OCI-LY3 (cell line): ENCODE measurements at regions not wholly inside any gene's neighbourhood (a gene's known extent, or its start where the extent isn't known, plus 50 kb on each side); places are given as distances from the start of the nearest gene placed in this dataset.
"Not testable (repeated sequence)": the region's sequence is repeated elsewhere in the genome, so short reads cannot be mapped to it uniquely, and the experiment has no call there.

Experiments
- H2AFZ ChIP-seq: fragments of 200-600, 300-600 bp; shearing (Covaris generic); 2 replicates; pipeline ENCODE4 v1.6.0; 2014; ENCODE audit warnings: antibody characterized with exemption, low read depth, low read length
- H3K27ac ChIP-seq: fragments of 200-600, 300-600 bp; sonication (generic); 2 replicates; pipeline ENCODE4 v1.5.1; 2014; ENCODE audit warnings: mild to moderate bottlenecking, low read length, moderate library complexity, mixed read lengths
- H3K27me3 ChIP-seq: fragments of 200-600, 300-600 bp; sonication (generic); 2 replicates; pipeline ENCODE4 v1.6.1; 2014; ENCODE audit warnings: low read depth, low read length, mixed read lengths
- H3K36me3 ChIP-seq: fragments of 200-600, 300-600 bp; sonication (generic); replicated peaks from 2 replicates; pipeline ENCODE3; 2014; ENCODE audit warnings: low read depth, low read length, mixed read lengths
- H3K4me1 ChIP-seq: fragments of 300-600, 200-600 bp; sonication (generic); 2 replicates; pipeline ENCODE4 v1.6.1; 2014; ENCODE audit warnings: low read length, mixed read lengths
- H3K4me2 ChIP-seq: fragments of 200-600, 300-600 bp; sonication (generic); 2 replicates; pipeline ENCODE4 v1.6.1; 2014; ENCODE audit warnings: low read length, mixed read lengths
- H3K4me3 ChIP-seq: fragments of 300-600, 200-600 bp; sonication (generic); 2 replicates; pipeline ENCODE4 v1.5.1; 2014; ENCODE audit warnings: antibody characterized with exemption, mild to moderate bottlenecking, low read length, moderate library complexity
- H3K79me2 ChIP-seq: fragments of 300-600, 200-600 bp; shearing (Covaris generic); 2 replicates; pipeline ENCODE4 v1.6.1; 2014; ENCODE audit warnings: mild to moderate bottlenecking, low read length, mixed read lengths
- H3K9ac ChIP-seq: fragments of 300-600, 200-600 bp; shearing (Covaris generic); 2 replicates; pipeline ENCODE4 v1.6.0; 2014; ENCODE audit warnings: mild to moderate bottlenecking, low read length, moderate library complexity
- H3K9me3 ChIP-seq: fragments of 200-600, 300-600 bp; shearing (Covaris generic); 2 replicates; pipeline ENCODE4 v1.6.1; 2014; ENCODE audit warnings: low read length, mixed read lengths; ENCODE audit not compliant: insufficient read depth
- H4K20me1 ChIP-seq: fragments of 200-600, 300-600 bp; sonication (generic); 2 replicates; pipeline ENCODE4 v1.6.1; 2016; ENCODE audit warnings: low read length, mixed read lengths; ENCODE audit not compliant: insufficient read depth

GRCh38 chr21:6565190-6566094 lies 3955.9 kb upstream of the TPTE start:
- H3K4me2 ChIP-seq: peak overlapping the region; percentile 85

DNA sequence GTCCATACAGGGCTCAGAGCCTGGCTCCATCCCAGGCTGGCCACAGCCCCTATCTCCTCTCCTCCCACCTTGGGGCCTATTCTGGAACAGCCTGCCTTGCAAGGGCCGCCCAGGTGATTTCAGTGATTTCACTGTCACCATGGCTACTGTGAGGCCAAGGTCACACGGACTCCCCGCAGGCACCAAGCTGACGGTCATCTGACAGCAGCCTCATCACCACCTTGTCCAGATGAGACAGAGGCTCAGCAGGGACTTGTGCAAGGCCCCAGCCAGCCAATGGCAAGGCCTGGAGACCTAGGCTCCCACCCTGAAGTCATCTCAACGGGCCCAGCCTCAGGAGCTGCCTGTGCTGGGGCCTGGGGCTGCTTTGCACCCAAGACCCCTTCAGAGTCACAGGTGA lies 3953.8 kb upstream of the TPTE start:
- not testable (repeated sequence) for H3K9me3 ChIP-seq

More at GRCh38 chr21:6565190-6566094, 3955.9 kb upstream of the TPTE start:
- peak overlapping the region; percentile 57 for H3K9ac ChIP-seq
- not testable (repeated sequence) for H3K36me3 ChIP-seq, H3K4me1 ChIP-seq, H3K9me3 ChIP-seq, H2AFZ ChIP-seq, H3K27me3 ChIP-seq, H3K79me2 ChIP-seq, H4K20me1 ChIP-seq
- H3K4me3 ChIP-seq: peak overlapping the region; percentile 71
- H3K27ac ChIP-seq: peak overlapping the region; percentile 65

GRCh38 chr21:6569152-6569551 lies 3952.2 kb upstream of the TPTE start:
- H3K27me3 ChIP-seq, H3K4me2 ChIP-seq, H3K27ac ChIP-seq, H2AFZ ChIP-seq, H4K20me1 ChIP-seq, H3K36me3 ChIP-seq, H3K4me1 ChIP-seq, H3K79me2 ChIP-seq, H3K4me3 ChIP-seq, H3K9me3 ChIP-seq, H3K9ac ChIP-seq: not testable (repeated sequence)

More for the DNA sequence above, 3953.8 kb upstream of the TPTE start:
- not testable (repeated sequence) for H4K20me1 ChIP-seq, H3K27ac ChIP-seq, H3K9ac ChIP-seq, H3K4me3 ChIP-seq, H2AFZ ChIP-seq, H3K36me3 ChIP-seq, H3K4me1 ChIP-seq, H3K27me3 ChIP-seq, H3K4me2 ChIP-seq, H3K79me2 ChIP-seq

DNA sequence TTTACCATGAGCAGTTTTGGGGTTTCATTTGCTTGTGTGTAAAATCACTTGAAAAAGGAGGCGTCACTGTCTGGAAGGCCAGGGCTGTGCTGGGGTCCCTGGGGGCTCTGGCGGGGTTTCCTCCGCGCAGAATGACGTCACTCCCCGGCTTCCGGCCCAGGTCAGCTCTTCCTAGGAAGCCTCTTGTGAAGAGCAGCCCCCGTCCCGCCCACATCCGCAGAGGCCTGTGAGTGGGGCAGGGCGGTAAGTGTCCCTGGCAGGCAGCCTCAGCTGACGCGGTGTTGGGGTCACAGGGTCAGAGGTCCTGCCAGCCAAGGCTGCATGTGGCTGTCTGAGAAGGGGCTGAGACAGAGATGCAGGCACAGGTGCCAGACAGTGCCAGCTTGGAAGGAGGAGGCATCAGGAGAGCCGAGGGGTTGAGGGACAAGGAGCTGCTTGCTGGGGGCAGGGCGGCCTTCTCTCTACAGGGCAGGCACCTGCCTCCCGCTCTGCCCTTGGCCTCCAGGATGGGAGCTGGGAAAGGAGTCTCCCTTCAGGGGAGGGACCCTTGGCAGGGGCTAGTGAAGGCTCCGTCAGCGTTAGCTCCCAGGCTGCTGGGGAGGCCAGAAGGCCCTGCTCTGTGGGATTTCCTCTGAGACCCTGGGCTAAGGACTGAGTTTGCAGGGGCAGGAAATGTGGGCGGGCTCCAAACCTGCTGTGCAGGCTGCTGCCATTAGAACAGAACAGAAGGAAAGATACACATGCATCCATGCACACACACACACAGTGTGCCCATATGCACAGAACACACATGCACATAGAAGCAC lies 3951.6 kb upstream of the TPTE start:
- not testable (repeated sequence) for H3K9ac ChIP-seq, H3K79me2 ChIP-seq, H3K4me1 ChIP-seq, H3K36me3 ChIP-seq, H3K27ac ChIP-seq, H3K9me3 ChIP-seq, H3K4me2 ChIP-seq, H3K4me3 ChIP-seq, H4K20me1 ChIP-seq, H2AFZ ChIP-seq, H3K27me3 ChIP-seq

DNA sequence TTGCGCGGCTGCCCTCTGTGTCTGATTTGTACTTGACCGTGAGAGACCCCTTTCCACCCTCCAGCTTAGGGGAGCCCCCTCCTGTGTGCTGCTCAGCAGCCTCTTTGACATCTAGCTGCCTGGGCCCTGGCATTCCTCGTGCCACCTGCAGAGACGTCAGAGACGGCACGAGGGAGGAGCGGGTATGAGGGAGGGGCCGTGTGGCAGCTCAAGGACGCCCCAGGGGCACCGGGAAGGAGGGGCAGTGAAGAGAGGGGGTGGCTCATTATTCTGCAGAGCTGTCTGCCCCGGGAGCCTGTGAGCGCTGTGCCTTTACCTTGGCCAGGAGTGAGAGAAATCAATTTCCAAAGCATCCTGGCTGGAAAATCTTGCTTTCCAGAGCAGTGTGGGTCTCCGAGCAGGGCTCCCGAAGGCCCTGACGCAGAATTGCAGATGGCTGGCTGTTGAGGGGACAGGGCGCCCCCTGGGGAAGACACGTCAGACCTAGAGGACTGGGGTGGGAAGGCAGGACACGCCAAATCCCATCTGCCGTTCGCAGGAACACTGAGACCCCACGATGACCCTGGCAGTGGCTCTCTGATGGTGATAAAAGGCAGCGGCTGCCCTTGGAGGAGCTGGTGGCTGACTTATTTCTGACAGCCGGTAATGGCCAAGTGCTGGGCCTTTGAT lies 3950.5 kb upstream of the TPTE start:
- H4K20me1 ChIP-seq, H3K79me2 ChIP-seq, H3K36me3 ChIP-seq, H3K4me1 ChIP-seq, H3K27ac ChIP-seq, H3K9ac ChIP-seq, H2AFZ ChIP-seq, H3K9me3 ChIP-seq, H3K27me3 ChIP-seq, H3K4me3 ChIP-seq, H3K4me2 ChIP-seq: not testable (repeated sequence)

DNA sequence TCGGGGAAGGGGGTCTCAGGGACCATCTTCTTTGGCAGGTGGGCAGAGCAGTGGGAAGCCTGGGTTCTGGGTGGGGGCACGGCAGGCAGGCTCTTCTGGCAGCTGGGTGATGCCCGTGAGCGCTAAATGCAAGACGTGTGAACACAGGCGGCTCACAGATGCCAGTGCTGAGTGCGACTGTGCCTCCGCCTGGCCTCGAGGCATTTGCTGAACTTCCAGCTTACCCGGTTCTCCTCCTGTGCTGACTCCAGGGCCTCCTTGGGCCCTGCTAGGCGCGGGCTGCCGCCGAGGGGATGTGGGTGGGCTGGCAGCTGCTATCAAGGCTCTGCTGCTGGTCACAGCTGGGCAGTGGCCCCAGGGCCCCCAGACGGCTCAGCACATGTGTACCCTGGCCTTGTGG lies 3947.8 kb upstream of the TPTE start:
- H3K27me3 ChIP-seq, H3K27ac ChIP-seq, H3K4me1 ChIP-seq, H3K4me3 ChIP-seq, H3K9ac ChIP-seq, H3K9me3 ChIP-seq, H3K79me2 ChIP-seq, H2AFZ ChIP-seq, H3K4me2 ChIP-seq, H3K36me3 ChIP-seq, H4K20me1 ChIP-seq: not testable (repeated sequence)

GRCh38 chr21:6579801-6580200 lies 3941.6 kb upstream of the TPTE start:
- not testable (repeated sequence) for H3K9me3 ChIP-seq, H3K79me2 ChIP-seq, H3K4me3 ChIP-seq, H3K4me2 ChIP-seq, H3K4me1 ChIP-seq, H3K27me3 ChIP-seq, H3K9ac ChIP-seq, H4K20me1 ChIP-seq, H2AFZ ChIP-seq, H3K36me3 ChIP-seq, H3K27ac ChIP-seq
